CD4-positive, alpha-beta T cell treated with Interleukin-15 for 4 hours (primary cell): ENCODE measurements at regions not wholly inside any gene's neighbourhood (a gene's known extent, or its start where the extent isn't known, plus 50 kb on each side); places are given as distances from the start of the nearest gene placed in this dataset.
"Not testable (repeated sequence)": the region's sequence is repeated elsewhere in the genome, so short reads cannot be mapped to it uniquely, and the experiment has no call there.

Experiments used
- DNase-seq: peaks from one replicate; pipeline ENCODE4 v3.0.0-alpha.2; 2020; ENCODE audit warnings: low spot score

DNA sequence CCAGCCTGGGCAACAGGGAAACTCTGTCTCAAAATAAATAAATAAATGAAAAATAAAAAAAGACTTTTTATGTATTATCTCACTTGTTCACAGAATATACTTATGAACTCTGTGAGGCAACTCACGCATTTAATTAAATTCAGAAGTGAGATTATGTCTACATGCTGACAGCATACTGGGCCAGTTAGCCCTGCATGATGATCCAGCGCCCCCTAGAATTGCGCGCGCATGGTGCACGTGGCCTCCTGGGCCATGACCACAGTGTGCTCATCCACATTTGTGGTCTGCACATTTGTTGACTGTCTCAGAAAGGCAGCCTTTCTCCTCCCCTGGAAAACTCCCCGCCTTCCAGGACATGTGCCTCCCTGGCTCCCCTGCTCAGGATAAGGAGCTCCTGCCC lies 64.8 kb upstream of the METTL9 start:
- DNase-seq: peak; percentile 39

DNA sequence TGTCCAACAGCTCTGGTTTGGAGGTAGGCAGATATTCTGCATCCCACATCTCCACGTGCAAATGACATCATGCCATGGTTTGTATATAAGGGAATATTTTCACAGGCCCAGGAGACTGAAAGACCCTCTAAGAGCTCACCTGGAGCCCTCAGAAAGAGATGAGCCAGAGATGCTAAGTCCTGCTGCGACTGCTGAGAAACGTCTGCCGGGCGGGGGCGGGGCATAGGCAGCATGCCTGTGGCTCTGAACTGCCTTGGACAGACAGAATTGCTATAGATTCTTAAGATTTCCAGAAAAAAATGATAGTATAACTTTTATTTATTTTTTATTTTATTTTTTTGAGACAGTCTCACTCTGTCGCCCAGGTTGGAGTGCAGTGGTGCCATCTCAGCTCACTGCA lies 64.2 kb upstream of the METTL9 start:
- DNase-seq: not testable (repeated sequence)

DNA sequence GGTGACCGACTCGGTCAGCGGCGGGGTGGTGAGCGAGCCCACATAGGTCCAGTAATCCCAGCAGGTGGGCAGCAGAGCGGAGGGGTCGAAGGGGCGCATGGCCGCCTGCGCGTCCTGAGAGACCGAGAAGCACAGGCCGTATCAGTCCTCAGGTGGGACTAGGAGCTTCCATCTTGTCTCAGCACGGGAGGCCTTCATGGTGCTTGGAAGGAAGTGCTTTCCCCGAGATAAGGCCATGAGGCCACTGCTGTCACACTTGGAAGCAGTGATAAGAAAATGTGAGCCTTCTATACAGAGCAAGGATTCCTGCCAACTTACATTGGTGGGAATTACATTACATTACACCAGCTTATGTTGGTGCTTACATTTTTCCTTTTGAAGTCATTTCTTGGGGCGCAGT lies 62.6 kb upstream of the METTL9 start:
- DNase-seq: not testable (repeated sequence)

DNA sequence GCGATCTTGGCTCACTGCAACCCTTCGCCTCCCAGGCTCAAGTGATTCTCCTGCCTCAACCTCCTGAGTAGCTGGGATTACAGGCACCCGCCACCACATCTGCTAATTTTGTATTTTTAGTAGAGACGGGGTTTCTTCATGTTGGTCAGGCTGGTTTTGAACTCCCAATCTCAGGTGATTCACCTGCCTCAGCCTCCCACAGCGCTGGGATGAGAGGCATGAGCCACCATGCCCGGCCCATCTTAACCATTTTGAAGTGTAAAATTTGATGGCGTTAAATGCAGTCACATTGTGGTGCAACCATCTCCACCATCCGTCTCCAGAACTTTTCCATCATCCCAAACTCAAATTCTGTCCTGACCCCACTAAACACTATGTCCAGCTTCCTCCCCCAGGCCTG lies 61.8 kb upstream of the METTL9 start:
- not testable (repeated sequence) for DNase-seq

DNA sequence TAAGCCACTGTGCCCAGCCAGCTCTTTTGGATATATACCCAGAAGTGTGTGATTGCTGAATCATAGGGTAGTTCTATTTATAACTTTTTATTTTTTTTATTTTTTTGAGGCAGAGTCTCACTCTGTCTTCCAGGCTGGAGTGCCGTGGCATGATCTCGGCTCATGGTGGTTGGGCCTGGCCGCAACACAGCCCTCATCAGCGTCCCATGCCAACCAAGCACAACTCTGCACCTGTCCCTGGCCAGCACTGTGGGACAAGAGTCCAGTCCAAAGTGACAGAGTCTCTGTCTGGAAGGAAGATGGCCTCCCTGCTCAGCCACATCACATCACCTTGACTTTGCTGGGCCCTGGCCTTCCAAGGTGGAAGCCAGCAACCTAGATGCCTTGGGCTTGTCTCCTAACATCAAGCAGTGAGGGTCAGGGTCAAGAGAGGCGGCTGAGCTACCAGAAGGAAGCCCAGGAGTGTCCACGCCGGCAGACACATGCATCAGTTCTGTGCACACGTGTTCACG lies 60.2 kb upstream of the METTL9 start:
- not testable (repeated sequence) for DNase-seq

DNA sequence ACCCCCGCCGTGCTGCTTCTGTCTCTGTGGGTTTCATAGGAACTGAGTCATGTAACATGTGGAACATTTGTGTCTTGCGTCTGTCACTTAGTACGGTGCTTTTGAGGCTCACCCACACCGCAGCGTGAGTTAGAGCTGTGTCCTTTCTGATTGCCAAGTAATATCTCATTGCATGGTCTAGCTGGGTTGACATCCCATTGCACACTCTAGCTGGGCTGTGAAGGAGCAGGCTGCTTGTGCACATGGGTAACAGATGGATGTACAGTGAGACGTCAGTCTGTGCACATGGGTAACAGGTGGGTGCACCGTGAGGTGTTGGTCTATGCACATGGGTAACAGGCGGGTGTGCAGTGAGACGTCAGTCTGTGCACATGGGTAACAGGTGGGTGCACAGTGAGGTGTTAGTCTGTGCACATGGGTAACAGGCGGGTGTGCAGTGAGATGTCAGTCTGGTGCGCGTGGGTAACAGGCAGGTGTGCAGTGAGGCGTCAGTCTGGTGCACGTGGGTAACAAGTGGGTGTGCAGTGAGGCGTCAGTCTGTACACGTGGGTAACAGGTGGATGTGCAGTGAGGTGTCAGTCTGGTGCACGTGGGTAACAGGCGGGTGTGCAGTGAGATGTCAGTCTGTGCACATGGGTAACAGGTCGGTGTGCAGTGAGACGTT lies 58.5 kb upstream of the METTL9 start:
- peak; percentile 57 for DNase-seq

DNA sequence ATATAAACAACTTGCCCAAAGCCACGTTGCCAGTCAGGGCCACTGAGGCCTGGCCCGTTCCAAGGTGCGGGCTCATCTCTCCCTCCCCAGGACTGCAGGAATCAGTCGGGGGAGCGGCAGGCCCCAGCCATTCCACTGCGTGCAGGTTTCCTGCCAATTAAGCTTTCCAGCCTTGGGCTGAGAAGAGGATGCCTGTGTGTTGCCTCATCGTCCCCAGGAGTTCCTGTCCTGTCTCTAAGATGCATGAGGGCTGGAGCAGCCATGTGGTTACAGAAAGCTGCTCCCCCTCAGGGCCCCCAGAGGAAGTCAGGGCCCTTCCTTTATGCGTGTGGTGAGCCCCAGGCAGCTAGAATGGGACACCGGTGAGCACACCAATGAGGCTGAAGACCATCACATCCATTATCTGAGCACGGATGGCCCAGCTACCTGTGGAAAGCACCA lies 57.7 kb upstream of the METTL9 start:
- DNase-seq: not testable (repeated sequence)

DNA sequence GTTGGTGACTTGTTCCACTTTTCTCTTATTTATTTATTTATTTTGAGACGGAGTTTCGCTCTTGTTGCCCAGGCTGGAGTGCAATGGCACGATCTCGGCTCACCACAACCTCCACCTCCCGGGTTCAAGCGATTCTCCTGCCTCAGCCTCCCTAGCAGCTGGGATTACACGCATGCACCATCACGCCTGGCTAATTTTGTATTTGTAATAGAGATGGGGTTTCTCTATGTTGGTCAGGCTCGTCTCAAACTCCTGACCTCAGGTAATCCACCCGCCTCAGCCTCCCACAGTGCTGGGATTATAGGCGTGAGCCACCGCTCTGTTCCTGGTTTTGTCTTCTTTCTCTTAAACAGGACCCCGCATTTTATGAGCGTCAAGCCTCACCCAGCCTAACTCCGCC lies 57.3 kb upstream of the METTL9 start:
- DNase-seq: not testable (repeated sequence)

- not testable (repeated sequence) for DNase-seq
Measured at GRCh38 chr16:21542491-21543124, 56.8 kb upstream of the METTL9 start.

DNA sequence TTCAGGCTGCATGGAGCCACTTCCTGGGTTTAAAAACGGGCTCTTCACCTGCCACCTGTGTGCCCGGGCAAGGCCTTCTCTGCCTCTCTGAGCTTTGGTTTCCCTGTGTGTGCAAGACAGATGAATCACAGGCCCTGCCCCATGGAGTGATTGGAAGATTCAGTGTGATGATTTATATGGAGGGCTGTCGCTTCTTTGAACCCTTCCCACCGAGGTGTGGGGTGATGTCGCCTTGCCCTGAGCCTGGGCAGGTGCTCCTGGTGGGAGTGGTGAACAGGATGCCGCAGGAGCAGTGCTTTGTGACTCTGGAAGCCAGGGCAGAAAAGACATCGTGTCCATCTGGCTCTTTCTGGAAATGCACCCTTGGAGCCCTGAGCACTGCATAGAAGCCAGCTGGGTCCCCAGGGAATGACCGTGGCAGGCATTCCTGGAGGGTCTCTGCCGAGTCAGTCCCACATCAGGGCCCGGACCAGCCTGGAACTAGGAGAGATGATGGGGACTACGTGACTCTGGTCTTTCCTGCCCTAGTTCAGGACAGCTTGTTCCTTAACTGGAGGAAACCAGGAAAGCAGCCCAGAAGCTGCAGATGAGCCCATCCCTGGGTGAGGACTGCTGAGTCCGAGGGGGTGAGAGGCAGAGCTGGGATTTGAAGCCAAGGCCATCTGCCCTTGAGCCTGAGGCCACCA lies 56.1 kb upstream of the METTL9 start:
- not testable (repeated sequence) for DNase-seq

DNA sequence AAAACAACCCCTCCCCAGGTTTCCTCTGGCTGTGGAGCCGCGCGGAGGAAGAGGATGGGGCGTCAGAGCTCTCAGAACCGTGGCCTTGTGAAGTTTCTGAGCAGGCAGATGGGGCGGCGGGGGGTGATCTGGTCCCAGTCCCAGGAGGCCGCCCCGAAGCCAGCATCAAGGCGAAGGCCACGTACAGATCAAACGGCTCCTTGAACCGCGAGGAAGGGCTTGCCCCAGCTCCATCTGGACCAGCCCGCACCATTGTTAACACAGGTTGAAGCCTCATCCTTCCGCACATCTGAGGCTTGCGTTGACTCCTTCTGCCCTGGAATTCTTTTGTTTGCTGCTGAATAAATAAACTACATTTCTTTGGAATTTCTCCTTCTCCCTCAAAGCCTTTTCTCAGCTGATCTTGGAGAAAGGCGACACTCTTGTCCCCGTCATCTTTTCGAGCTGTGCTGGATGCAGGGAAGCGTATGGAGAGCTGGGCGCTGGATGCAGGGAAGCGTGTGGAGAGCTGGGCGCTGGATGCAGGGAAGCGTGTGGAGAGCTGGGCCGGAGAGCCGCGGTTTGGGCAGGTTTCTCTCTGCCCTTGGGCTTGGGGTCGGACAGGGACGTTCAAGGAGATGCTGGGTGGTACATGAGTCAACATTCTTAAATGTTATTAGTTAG lies 53.6 kb upstream of the METTL9 start:
- not testable (repeated sequence) for DNase-seq

DNA sequence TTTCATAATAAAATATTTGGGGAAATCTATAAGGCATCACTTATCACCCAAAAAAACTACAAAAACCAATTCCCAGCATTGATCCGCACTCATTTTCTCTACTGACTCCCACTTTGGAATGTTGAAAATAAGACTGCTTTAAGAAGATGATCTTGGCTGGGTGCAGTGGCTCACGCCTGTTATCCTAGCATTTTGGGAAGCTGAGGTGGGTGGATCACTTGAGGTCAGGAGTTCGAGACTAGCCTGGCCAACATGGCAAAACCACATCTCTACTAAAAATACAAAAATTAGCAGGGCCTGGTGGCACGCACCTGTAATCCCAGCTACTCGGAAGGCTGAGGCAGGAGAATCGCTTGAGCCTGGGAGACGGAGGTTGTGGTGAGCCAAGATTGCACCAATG lies 50.0 kb upstream of the METTL9 start:
- DNase-seq: not testable (repeated sequence)
